GM10248 (cell line): ENCODE measurements at regions not wholly inside any gene's neighbourhood (a gene's known extent, or its start where the extent isn't known, plus 50 kb on each side); places are given as distances from the start of the nearest gene placed in this dataset.

Experiments used
- CTCF ChIA-PET: fragments of 300-600 bp; sonication (Branson Sonifier 250); formaldehyde crosslinking; extraction: SDS; loops from one replicate; lab custom pipeline; 2021; ENCODE audit warnings: antibody characterized with exemption; lab: Yijun Ruan, JAX
- POLR2A ChIA-PET: fragments of 350-650 bp; sonication (Branson Sonifier 250); formaldehyde crosslinking; extraction: SDS; loops from one replicate; lab custom pipeline; 2020; ENCODE audit warnings: antibody characterized with exemption; lab: Yijun Ruan, JAX
- DNase-seq: peaks from one replicate; pipeline ENCODE4 v3.0.0; 2012; ENCODE audit errors: extremely low spot score
- CTCF ChIP-seq: IDR thresholded peaks from 2 replicates; pipeline ENCODE4 v1.5.1; 2012; ENCODE audit warnings: mild to moderate bottlenecking, low read depth; ENCODE audit errors: extremely low read depth, missing control alignments, control extremely low read depth

- no peak for TF ChIP-seq CTCF
- ChIA-PET POLR2A (no interaction called here), CTCF (no interaction called here)
- no peak for DNase-seq
These were observed 239.9 kb upstream of the TNC start for GRCh38 chr9:115357821-115358220.

GRCh38 chr9:115359017-115359780 lies 241.2 kb upstream of the TNC start:
- no peak for TF ChIP-seq CTCF
- DNase-seq, result no peak
- ChIA-PET POLR2A (no interaction called here), CTCF (no interaction called here)

- ChIA-PET POLR2A (no interaction called here), CTCF (no interaction called here)
- DNase-seq, result no peak
- no peak for TF ChIP-seq CTCF
These were observed 242.2 kb upstream of the TNC start for GRCh38 chr9:115360122-115360521.

- POLR2A ChIA-PET, result no interaction called here
These were observed 244.1 kb upstream of the TNC start for GRCh38 chr9:115362101-115362500.

GRCh38 chr9:115362640-115363039 lies 244.7 kb upstream of the TNC start:
- CTCF ChIA-PET, result no interaction called here
- no peak for TF ChIP-seq CTCF
- POLR2A ChIA-PET, result no interaction called here
- no peak for DNase-seq

More at GRCh38 chr9:115362101-115362500, 244.1 kb upstream of the TNC start:
- CTCF ChIA-PET, result no interaction called here
- DNase-seq, result no peak
- no peak for TF ChIP-seq CTCF

- TF ChIP-seq CTCF, result no peak
- DNase-seq, result no peak
- POLR2A ChIA-PET, result no interaction called here
- CTCF ChIA-PET, result no interaction called here
These were observed 247.0 kb upstream of the TNC start for GRCh38 chr9:115364991-115365390.
